Body of pancreas (tissue), 4 donors: ENCODE measurements at regions not wholly inside any gene's neighbourhood (a gene's known extent, or its start where the extent isn't known, plus 50 kb on each side); places are given as distances from the start of the nearest gene placed in this dataset.

Experiments
- ATAC-seq: fragments of 150-250 bp; one replicate; pipeline ENCODE4 v1.9.1; 2016
- DNase-seq, 4 donors: peaks; one replicate each; pipeline ENCODE4 v3.0.0-alpha.2; 2019
- H3K27ac ChIP-seq, 4 donors: fragments of 200-600 bp; sonication (generic); 1 replicate in 3 of 4; 2 replicates in 1 of 4; pipeline versions ENCODE4 v1.5.1 to v1.6.1; 2016 to 2019; ENCODE audit warnings: mild to moderate bottlenecking in 1 of 4, mixed read lengths in 1 of 4, moderate library complexity in 1 of 4
- H3K27me3 ChIP-seq, 2 donors: fragments of 200-600 bp; sonication (generic); one replicate each; pipeline ENCODE4 v1.6.0; 2016; ENCODE audit warnings: mild to moderate bottlenecking in 1 of 2
- H3K36me3 ChIP-seq, 2 donors: fragments of 200-600 bp; sonication (generic); replicated peaks in 1 of 2; 2 replicates each; pipeline ENCODE4 v1.5.1; 2016; ENCODE audit warnings: low read depth in 2 of 2; ENCODE audit not compliant: insufficient read depth in 1 of 2
- H3K4me1 ChIP-seq: fragments of 200-600 bp; sonication (generic); one replicate; pipeline ENCODE4 v1.6.0; 2016
- H3K4me3 ChIP-seq, 2 donors: fragments of 200-600 bp; sonication (generic); 1 replicate in 1 of 2; 2 replicates in 1 of 2; pipeline ENCODE4 v1.5.1; 2016 to 2019
- H3K9me3 ChIP-seq, 3 donors: fragments of 200-600 bp; sonication (generic); 1 replicate in 2 of 3; 2 replicates in 1 of 3; pipeline ENCODE4 v1.5.1; 2016
- POLR2A ChIP-seq, 3 donors: fragments of 450-650 bp; IDR thresholded peaks; one replicate each; pipeline ENCODE4 v1.6.1; 2016; ENCODE audit warnings: antibody characterized with exemption in 3 of 3, mild to moderate bottlenecking in 2 of 3
- WGBS, 2 donors: methylation state at CpG; one replicate each; pipeline ENCODE4 v1.1.5; 2017; 5-methylcytosine and 5-hydroxymethylcytosine counted together
- intact Hi-C: fragments of 100-400 bp; cut with DNase I; formaldehyde crosslinking; loops from one replicate; pipeline ENCODE4 v1.15.1; 2023
- TF ChIP-seq, protein P1 (sequence below), 7 experiments: fragments of 450-650 bp in 4 of 7; fragments of 200-600 bp in 3 of 7; sonication (generic) in 3 of 7; IDR thresholded peaks; one replicate each; pipeline ENCODE4 v1.5.1; 2016 to 2019; ENCODE audit warnings: antibody characterized with exemption in 7 of 7

DNA sequence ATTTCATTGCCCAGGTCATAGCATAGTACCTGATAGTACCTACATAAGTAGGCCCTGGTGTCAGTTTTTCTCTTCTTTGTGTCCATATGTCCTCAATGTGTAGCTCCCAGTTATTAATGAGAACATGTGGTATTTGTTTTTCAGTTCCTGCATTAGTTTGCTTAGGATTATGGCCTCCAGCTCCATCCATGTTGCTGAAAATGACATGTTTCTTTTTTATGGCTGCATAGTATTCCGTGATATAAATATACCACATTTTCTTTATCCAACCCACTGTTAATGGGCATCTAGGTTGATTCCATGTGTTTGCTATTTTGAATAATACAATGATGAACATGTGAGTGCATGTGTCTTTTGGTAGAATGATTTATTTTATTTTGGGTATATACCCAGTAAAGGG, 641.6 kb downstream of the RFPL4B start:
- ATAC-seq (no peak), DNase-seq (no peak)
- H3K4me1 ChIP-seq, result no peaks in the 10 kb centered on the region
- no peaks in the 10 kb centered on the region for H3K27me3 ChIP-seq
- H3K27ac ChIP-seq, result no peak overlapping the region
- TF ChIP-seq POLR2A (IDR thresholded peaks at IDR 0.05), result no peak
- TF ChIP-seq, protein P1, sequence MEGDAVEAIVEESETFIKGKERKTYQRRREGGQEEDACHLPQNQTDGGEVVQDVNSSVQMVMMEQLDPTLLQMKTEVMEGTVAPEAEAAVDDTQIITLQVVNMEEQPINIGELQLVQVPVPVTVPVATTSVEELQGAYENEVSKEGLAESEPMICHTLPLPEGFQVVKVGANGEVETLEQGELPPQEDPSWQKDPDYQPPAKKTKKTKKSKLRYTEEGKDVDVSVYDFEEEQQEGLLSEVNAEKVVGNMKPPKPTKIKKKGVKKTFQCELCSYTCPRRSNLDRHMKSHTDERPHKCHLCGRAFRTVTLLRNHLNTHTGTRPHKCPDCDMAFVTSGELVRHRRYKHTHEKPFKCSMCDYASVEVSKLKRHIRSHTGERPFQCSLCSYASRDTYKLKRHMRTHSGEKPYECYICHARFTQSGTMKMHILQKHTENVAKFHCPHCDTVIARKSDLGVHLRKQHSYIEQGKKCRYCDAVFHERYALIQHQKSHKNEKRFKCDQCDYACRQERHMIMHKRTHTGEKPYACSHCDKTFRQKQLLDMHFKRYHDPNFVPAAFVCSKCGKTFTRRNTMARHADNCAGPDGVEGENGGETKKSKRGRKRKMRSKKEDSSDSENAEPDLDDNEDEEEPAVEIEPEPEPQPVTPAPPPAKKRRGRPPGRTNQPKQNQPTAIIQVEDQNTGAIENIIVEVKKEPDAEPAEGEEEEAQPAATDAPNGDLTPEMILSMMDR (IDR thresholded peaks at IDR 0.05), result no peak
- WGBS, 2 donors, result 85 to 94% methylated on average over 1 of the region's 1 CpG
- H3K4me3 ChIP-seq, result no peak overlapping the region
- H3K36me3 ChIP-seq, result no peaks in the 10 kb centered on the region
- intact Hi-C loops, result no loop called here
- H3K9me3 ChIP-seq, result no peaks in the 10 kb centered on the region

DNA sequence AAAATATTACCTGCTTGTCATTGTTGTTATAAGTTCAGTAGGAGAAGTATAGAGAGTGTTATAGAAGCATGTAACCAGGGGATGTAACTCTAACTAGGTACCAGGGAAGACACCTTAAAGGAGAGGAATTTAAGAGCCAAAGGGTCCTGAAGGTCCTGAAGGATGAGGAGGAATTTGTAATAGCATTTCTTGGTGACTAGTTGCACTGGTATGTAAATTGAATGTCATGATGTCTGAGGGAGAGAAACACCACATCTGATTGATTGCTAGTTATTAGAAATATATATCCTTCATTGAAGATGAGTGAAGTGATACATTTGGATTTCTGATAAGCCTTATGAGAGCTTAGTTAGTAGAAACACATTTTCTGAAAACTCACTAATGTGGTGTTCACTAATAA, 643.8 kb downstream of the RFPL4B start:
- intact Hi-C loops, result no loop called here
- Histone ChIP-seq H3K27ac (no peak overlapping the region), H3K9me3 (no peaks in the 10 kb centered on the region), H3K4me1 (no peaks in the 10 kb centered on the region), H3K4me3 (no peak overlapping the region), H3K36me3 (no peaks in the 10 kb centered on the region), H3K27me3 (no peaks in the 10 kb centered on the region)
- ATAC-seq (no peak), DNase-seq (no peak)
- no peak for TF ChIP-seq POLR2A (IDR thresholded peaks at IDR 0.05)
- TF ChIP-seq, protein P1 (IDR thresholded peaks at IDR 0.05), result no peak

DNA sequence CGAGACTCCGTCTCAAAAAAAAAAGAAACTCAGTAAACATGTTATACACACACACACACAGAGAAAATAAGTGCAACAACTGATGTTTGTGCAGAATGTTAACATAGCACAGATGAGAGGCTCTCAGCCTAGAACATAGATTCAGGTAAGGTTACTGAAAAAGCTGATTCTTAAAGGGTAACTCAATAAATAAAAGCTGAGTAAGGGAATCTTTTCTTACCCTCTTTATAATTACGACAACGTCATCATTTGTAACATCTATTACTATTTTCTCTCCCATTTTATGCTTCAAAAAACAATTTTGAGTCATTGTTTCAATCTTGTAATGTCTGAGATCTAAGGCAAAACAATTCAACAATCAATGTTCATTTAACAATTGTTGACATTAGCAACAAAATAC, 644.8 kb downstream of the RFPL4B start:
- no peaks in the 10 kb centered on the region for H3K4me1 ChIP-seq
- no peak for TF ChIP-seq POLR2A (IDR thresholded peaks at IDR 0.05)
- TF ChIP-seq, protein P1 (IDR thresholded peaks at IDR 0.05), result no peak
- 86 to 91% methylated on average over 4 of the region's 4 CpGs for WGBS, 2 donors

DNA sequence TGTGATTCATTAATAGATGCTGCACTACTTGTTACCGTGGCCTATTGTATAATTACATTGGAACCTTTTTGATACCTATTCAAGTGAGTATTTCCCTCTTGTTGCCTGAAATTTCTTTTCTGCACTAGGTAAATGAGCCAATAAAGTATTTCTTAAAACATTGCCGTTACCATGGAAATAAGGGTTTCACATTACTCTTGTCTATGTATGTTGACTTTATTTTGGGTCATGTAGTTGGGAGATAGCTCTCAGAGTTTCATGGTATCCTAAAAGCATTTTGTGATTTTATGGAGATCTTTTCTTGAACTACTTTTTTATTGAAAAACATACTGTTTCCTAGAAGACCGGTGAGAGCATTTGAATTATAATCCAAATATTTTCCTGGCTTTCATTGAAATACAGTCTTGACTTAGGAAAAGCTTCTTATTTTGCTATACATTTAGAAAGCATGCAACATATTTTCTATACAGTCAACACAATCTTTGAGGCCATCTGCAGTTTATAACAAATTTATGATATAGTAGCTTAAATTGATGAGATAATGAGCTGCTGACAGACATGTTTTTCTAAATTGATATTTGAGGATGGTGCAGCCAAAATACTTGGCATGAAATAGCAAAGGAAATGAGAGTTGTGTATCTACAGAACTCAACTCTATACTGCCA, 650.4 kb downstream of the RFPL4B start:
- no peak for DNase-seq
- intact Hi-C loops, result no loop called here
- Histone ChIP-seq H3K4me3 (no peak overlapping the region), H3K9me3 (no peaks in the 10 kb centered on the region), H3K27me3 (no peaks in the 10 kb centered on the region), H3K36me3 (no peaks in the 10 kb centered on the region), H3K4me1 (no peaks in the 10 kb centered on the region), H3K27ac (no peak overlapping the region)
- no peak for ATAC-seq
- TF ChIP-seq POLR2A (IDR thresholded peaks at IDR 0.05), result no peak
- TF ChIP-seq, protein P1 (IDR thresholded peaks at IDR 0.05), result no peak
- WGBS, 2 donors, result 85 to 92% methylated on average over 3 of the region's 3 CpGs

More for the DNA sequence above, 644.8 kb downstream of the RFPL4B start:
- Histone ChIP-seq H3K27ac (no peak overlapping the region), H3K4me3 (no peak overlapping the region), H3K27me3 (no peaks in the 10 kb centered on the region), H3K9me3 (no peaks in the 10 kb centered on the region), H3K36me3 (no peaks in the 10 kb centered on the region)
- ATAC-seq (no peak), DNase-seq (no peak)
- intact Hi-C loops, result no loop called here

DNA sequence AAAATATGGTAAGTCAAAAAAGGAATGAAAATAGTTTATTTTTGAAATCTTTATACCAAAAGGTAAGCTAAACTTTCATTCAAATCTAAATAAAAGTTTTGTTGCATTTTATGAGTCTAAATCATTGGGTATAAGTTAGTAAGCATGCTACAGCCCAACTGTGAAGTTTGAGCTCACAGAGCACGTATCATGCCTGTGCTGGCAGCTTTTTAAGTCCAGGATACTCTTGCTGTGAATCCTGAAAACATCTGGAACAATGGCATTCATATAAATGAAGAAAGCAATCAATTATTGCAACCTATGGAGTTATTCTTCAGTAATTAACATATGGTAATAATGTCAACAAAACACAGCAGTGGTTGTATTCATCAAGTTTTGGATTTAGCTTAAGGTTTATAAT, 656.9 kb downstream of the RFPL4B start:
- H3K27me3 ChIP-seq, result no peaks in the 10 kb centered on the region
- no peak overlapping the region for H3K4me3 ChIP-seq
- 90 to 91% methylated on average over 1 of the region's 1 CpG for WGBS, 2 donors
- no peaks in the 10 kb centered on the region for H3K36me3 ChIP-seq
- DNase-seq (no peak), ATAC-seq (no peak)
- H3K9me3 ChIP-seq, result no peaks in the 10 kb centered on the region
- H3K4me1 ChIP-seq, result no peaks in the 10 kb centered on the region
- TF ChIP-seq, protein P1 (IDR thresholded peaks at IDR 0.05), result no peak
- TF ChIP-seq POLR2A (IDR thresholded peaks at IDR 0.05), result no peak
- intact Hi-C loops, result no loop called here
- H3K27ac ChIP-seq, result no peak overlapping the region
